Endodermal cell (in vitro differentiated cells): ENCODE measurements at regions not wholly inside any gene's neighbourhood (a gene's known extent, or its start where the extent isn't known, plus 50 kb on each side); places are given as distances from the start of the nearest gene placed in this dataset.

Source experiments
- DNase-seq: peaks from one replicate; pipeline ENCODE4 v3.0.0-alpha.2; 2017
- H3K27ac ChIP-seq: 2 replicates; pipeline ENCODE4 v1.5.1; 2013; ENCODE audit warnings: mild to moderate bottlenecking, low read depth, low read length, moderate library complexity
- H3K27me3 ChIP-seq: 2 replicates; pipeline ENCODE4 v1.6.1; 2013; ENCODE audit warnings: mild to moderate bottlenecking, low read length, moderate library complexity; ENCODE audit not compliant: insufficient read depth, control insufficient read depth, poor library complexity, severe bottlenecking
- H3K36me3 ChIP-seq: 2 replicates; pipeline ENCODE4 v1.7.0; 2013; ENCODE audit warnings: mild to moderate bottlenecking, low read length, moderate library complexity; ENCODE audit not compliant: control insufficient read depth, insufficient read depth
- H3K4me1 ChIP-seq: one replicate; pipeline ENCODE4 v1.7.0; 2013; ENCODE audit warnings: low read length; ENCODE audit not compliant: control insufficient read depth, insufficient read depth
- H3K4me3 ChIP-seq: 2 replicates; pipeline ENCODE4 v1.5.1; 2013; ENCODE audit warnings: mild to moderate bottlenecking, low read length, moderate library complexity
- H3K9ac ChIP-seq: 2 replicates; pipeline ENCODE4 v1.6.1; 2013; ENCODE audit warnings: mild to moderate bottlenecking, low read length, moderate library complexity; ENCODE audit not compliant: poor library complexity, severe bottlenecking; ENCODE audit errors: extremely low read depth
- H3K9me3 ChIP-seq: 2 replicates; pipeline ENCODE4 v1.6.1; 2013; ENCODE audit warnings: mild to moderate bottlenecking, low read length, moderate library complexity; ENCODE audit not compliant: control insufficient read depth
- H3K27ac Mint-ChIP-seq: 2 replicates; pipeline ENCODE4 v1.8.0; 2020; ENCODE audit warnings: mixed read lengths
- H3K27me3 Mint-ChIP-seq: 2 replicates; pipeline ENCODE4 v1.8.0; 2021; ENCODE audit warnings: mild to moderate bottlenecking, mixed read lengths; ENCODE audit not compliant: insufficient read depth
- H3K36me3 Mint-ChIP-seq: 2 replicates; pipeline ENCODE4 v1.8.0; 2020; ENCODE audit warnings: low read depth, mixed read lengths
- H3K4me1 Mint-ChIP-seq: 2 replicates; pipeline ENCODE4 v1.8.0; 2020; ENCODE audit warnings: mixed read lengths
- H3K4me3 Mint-ChIP-seq: 2 replicates; pipeline ENCODE4 v1.8.0; 2020; ENCODE audit warnings: mild to moderate bottlenecking, moderate library complexity, mixed read lengths
- H3K9me3 Mint-ChIP-seq: 2 replicates; pipeline ENCODE4 v1.8.0; 2020; ENCODE audit warnings: mild to moderate bottlenecking, mixed read lengths
- CTCF ChIP-seq: fragments of 200-600 bp; sonication (generic); conservative IDR thresholded peaks from 2 replicates; pipeline ENCODE4 v1.5.0; 2021; ENCODE audit warnings: antibody characterized with exemption, mild to moderate bottlenecking
- WGBS, 2 experiments: methylation state at CpG; one replicate each; pipeline versions ENCODE4 v1.1.5 to v1.1.7; 2013; ENCODE audit warnings: missing lambda C conversion rate in 2 of 2, mixed read lengths in 1 of 2; ENCODE audit not compliant: insufficient coverage in 1 of 2, insufficient read length in 1 of 2; 5-methylcytosine and 5-hydroxymethylcytosine counted together

- Histone ChIP-seq H3K27ac (no peak overlapping the region), H3K9ac (no peak overlapping the region), H3K4me1 (no peaks in the 10 kb centered on the region), H3K9me3 (no peaks in the 10 kb centered on the region), H3K27me3 (no peaks in the 10 kb centered on the region), H3K36me3 (no peaks in the 10 kb centered on the region), H3K4me3 (no peak overlapping the region)
- Mint-ChIP-seq H3K36me3 (no peaks in the 10 kb centered on the region), H3K27me3 (no peaks in the 10 kb centered on the region), H3K9me3 (peaks cover 26% of the 10 kb centered on the region), H3K4me3 (no peak overlapping the region), H3K4me1 (no peaks in the 10 kb centered on the region), H3K27ac (no peak overlapping the region)
- 87 to 93% methylated on average over 4 to 5 of the region's 5 CpGs for WGBS, 2 experiments
- DNase-seq = no peak
- no peak for TF ChIP-seq CTCF
These were observed 211.1 kb downstream of the LRATD1 start for GRCh38 chr2:14843507-14844204.

- H3K27me3 ChIP-seq = no peaks in the 10 kb centered on the region
- no peak overlapping the region for H3K4me3 ChIP-seq
- Mint-ChIP-seq H3K36me3 (no peaks in the 10 kb centered on the region), H3K27me3 (no peaks in the 10 kb centered on the region), H3K9me3 (peaks cover 2% of the 10 kb centered on the region), H3K4me3 (no peak overlapping the region), H3K27ac (no peak overlapping the region), H3K4me1 (no peaks in the 10 kb centered on the region)
- no peak overlapping the region for H3K27ac ChIP-seq
- TF ChIP-seq CTCF = no peak
- H3K4me1 ChIP-seq = no peaks in the 10 kb centered on the region
- H3K36me3 ChIP-seq = no peaks in the 10 kb centered on the region
- no peaks in the 10 kb centered on the region for H3K9me3 ChIP-seq
- no peak overlapping the region for H3K9ac ChIP-seq
- DNase-seq = no peak
- 88% methylated on average over 1 of the region's 2 CpGs; no CpG with 5 or more reads in 1 of the 2 experiments for WGBS, 2 experiments
These were observed 223.2 kb downstream of the LRATD1 start for GRCh38 chr2:14855751-14856150.

GRCh38 chr2:14861181-14861580, 228.7 kb downstream of the LRATD1 start:
- Mint-ChIP-seq H3K27me3 (no peaks in the 10 kb centered on the region), H3K4me3 (no peak overlapping the region), H3K27ac (no peak overlapping the region), H3K4me1 (peaks cover 8% of the 10 kb centered on the region), H3K9me3 (peaks cover 6% of the 10 kb centered on the region), H3K36me3 (no peaks in the 10 kb centered on the region)
- WGBS, 2 experiments = 85 to 93% methylated on average over 3 of the region's 3 CpGs
- H3K4me1 ChIP-seq = no peaks in the 10 kb centered on the region
- H3K4me3 ChIP-seq = no peak overlapping the region
- no peaks in the 10 kb centered on the region for H3K9me3 ChIP-seq
- H3K9ac ChIP-seq = no peak overlapping the region
- H3K27ac ChIP-seq = no peak overlapping the region
- H3K36me3 ChIP-seq = no peaks in the 10 kb centered on the region
- no peaks in the 10 kb centered on the region for H3K27me3 ChIP-seq
- no peak for TF ChIP-seq CTCF
- no peak for DNase-seq
